ENCODE measurements at regions not wholly inside any gene's neighbourhood (a gene's known extent, or its start where the extent isn't known, plus 50 kb on each side); places are given as distances from the start of the nearest gene placed in this dataset.

DNA sequence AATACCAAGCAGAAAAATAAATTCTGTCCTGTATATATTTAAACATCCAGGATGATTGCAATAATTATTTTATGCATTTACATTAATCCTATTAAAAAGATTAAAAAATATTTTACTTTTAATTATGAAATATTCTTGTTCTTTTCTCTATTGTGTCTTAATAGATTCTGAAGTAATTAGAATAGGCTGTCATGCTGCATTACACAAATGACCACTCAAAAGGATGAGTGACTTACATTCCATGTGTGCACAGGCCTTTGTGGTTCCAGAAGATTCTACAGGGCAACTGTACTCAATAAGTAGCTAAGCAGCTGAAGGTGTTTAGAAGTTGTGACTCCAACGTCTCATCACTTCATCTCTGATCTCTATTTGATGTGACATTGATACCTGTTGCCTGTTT lies 745.9 kb upstream of the CCDC179 start:
- TF ChIP-seq, protein P1, sequence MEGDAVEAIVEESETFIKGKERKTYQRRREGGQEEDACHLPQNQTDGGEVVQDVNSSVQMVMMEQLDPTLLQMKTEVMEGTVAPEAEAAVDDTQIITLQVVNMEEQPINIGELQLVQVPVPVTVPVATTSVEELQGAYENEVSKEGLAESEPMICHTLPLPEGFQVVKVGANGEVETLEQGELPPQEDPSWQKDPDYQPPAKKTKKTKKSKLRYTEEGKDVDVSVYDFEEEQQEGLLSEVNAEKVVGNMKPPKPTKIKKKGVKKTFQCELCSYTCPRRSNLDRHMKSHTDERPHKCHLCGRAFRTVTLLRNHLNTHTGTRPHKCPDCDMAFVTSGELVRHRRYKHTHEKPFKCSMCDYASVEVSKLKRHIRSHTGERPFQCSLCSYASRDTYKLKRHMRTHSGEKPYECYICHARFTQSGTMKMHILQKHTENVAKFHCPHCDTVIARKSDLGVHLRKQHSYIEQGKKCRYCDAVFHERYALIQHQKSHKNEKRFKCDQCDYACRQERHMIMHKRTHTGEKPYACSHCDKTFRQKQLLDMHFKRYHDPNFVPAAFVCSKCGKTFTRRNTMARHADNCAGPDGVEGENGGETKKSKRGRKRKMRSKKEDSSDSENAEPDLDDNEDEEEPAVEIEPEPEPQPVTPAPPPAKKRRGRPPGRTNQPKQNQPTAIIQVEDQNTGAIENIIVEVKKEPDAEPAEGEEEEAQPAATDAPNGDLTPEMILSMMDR (IDR thresholded peaks at IDR 0.05; ENCODE audit: low read depth, low read length) = no peak
- no peak for TF ChIP-seq EZH2phosphoT487 (IDR thresholded peaks at IDR 0.05; ENCODE audit: low read depth)
